ENCODE measurements at regions not wholly inside any gene's neighbourhood (a gene's known extent, or its start where the extent isn't known, plus 50 kb on each side); places are given as distances from the start of the nearest gene placed in this dataset.

DNA sequence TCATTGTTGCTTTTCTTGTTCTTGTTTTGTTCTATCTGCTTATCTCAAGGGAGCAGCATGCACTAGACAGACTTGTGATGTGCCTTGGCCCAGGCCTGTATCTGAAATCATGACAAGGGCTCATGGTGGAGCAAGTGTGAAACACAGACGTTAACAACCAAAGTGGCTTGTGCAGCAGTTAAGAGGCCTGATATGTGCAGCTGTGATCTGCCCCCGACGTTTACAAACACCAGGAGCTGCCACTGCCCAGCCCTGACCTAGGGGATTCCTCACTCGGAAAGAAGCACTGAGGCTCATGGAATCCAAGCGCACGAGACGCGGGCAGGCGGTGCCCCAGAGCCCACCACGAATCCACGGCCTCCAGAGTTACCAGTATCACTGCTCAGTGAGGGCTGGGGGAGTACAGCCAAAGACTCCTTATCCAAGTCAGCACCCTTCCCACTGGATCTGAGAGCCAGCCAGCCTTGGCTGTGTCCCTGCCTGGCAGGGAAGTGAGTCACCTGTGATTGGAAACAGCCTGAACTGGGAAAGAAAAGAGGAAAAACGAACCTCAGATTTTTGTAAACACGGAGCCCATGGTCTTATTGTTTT is 62.3 kb upstream of the SNTG2 start:
- peaks cover 0 to 4% (median 3%) of the 10 kb centered on the region in 3 donors for H3K27me3 ChIP-seq
- ATAC-seq (no peak), DNase-seq (no peak)
- no peak overlapping the region for H3K27ac ChIP-seq
- H3K4me3 ChIP-seq: no peak overlapping the region
- TF ChIP-seq, protein P1, sequence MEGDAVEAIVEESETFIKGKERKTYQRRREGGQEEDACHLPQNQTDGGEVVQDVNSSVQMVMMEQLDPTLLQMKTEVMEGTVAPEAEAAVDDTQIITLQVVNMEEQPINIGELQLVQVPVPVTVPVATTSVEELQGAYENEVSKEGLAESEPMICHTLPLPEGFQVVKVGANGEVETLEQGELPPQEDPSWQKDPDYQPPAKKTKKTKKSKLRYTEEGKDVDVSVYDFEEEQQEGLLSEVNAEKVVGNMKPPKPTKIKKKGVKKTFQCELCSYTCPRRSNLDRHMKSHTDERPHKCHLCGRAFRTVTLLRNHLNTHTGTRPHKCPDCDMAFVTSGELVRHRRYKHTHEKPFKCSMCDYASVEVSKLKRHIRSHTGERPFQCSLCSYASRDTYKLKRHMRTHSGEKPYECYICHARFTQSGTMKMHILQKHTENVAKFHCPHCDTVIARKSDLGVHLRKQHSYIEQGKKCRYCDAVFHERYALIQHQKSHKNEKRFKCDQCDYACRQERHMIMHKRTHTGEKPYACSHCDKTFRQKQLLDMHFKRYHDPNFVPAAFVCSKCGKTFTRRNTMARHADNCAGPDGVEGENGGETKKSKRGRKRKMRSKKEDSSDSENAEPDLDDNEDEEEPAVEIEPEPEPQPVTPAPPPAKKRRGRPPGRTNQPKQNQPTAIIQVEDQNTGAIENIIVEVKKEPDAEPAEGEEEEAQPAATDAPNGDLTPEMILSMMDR (IDR thresholded peaks at IDR 0.05 in 4 of 5, conservative IDR thresholded peaks at IDR 0.05 in 1 of 5): no peak
- no peak for TF ChIP-seq POLR2A (IDR thresholded peaks at IDR 0.05)
- no peaks in the 10 kb centered on the region for H3K4me1 ChIP-seq
- intact Hi-C loops (cut with DNase I; ENCODE audit: low total_unique reads) (no loop called here), in situ Hi-C loops (cut with MboI; ENCODE audit: low sequenced_read_pairs in 4 of 4) (no loop called here)
- H3K36me3 ChIP-seq: no peaks in the 10 kb centered on the region
- no peaks in the 10 kb centered on the region for H3K9me3 ChIP-seq

DNA sequence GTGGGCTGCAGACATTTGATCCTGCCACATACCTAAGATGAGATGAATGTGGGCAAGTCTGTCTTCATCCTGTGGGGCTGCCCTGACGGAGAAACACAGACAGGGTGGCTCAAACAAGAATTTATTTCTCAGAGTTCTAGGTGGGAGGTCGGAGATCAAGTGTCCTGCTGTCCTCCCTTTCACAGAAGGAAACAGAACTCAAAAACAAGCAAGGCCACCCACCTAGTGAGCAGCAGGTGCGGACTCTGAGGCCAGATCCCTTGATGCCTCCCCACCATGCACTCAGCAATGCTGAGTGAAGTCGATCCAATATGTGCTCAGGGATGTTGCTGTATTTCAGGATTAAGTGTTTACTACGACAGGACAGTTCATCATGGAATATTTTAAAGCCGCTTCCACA is 63.0 kb upstream of the SNTG2 start:
- H3K4me1 ChIP-seq: no peaks in the 10 kb centered on the region
- ATAC-seq (no peak), DNase-seq (no peak)
- no peak overlapping the region for H3K27ac ChIP-seq
- H3K4me3 ChIP-seq: no peak overlapping the region
- H3K9me3 ChIP-seq: no peaks in the 10 kb centered on the region
- TF ChIP-seq, protein P1 (IDR thresholded peaks at IDR 0.05 in 4 of 5, conservative IDR thresholded peaks at IDR 0.05 in 1 of 5): no peak
- no peak for TF ChIP-seq POLR2A (IDR thresholded peaks at IDR 0.05)
- in situ Hi-C loops (cut with MboI; ENCODE audit: low sequenced_read_pairs in 4 of 4): no loop called here
- intact Hi-C loops (cut with DNase I; ENCODE audit: low total_unique reads): no loop called here
- no peaks in the 10 kb centered on the region for H3K36me3 ChIP-seq
- peaks cover 3 to 4% (median 3%) of the 10 kb centered on the region in 3 donors for H3K27me3 ChIP-seq

DNA sequence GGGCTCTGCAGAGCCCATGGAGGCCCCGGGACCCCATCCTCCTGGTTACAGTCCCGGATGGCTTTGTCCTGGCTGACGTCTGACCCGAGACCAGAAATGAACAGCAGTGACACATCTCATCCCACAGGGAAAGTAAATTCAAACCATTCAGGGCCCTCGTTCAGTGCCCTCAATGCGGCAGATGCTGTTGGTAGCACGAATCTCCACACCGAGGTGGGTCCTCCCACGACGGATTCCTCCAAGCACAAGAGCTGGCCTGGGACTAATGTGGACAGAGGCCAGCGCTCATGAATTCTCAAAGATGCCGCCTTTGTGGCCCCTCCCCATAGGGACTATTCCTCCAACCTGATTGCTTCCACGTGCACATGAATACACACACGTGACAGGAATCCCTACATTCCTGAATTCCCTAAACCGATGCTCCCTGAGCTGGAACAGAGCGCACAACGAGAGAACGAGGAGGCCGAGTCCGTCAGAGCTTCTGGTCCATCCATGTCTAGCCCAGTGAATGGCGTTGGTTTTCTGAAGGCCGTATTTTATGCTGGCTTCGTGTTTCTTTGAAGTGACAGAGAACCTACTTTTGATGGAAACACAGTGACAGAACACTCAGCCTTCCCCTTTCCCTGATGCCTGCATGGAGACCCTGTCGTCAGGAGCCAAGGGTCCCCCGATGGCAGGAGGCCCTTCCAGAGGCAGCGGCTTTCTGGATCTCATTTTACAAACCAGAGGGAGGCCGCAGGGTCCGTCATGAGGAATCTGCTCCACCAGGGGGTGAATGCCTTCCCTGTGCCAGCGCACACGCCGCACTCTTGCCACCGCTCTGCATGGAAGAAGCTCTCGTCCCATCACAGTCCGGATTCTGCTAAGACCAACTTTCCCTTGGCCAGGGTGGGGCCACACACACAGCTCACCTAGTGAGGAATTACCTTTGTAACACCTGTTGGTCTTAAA is 64.3 kb upstream of the SNTG2 start:
- Histone ChIP-seq H3K36me3 (no peaks in the 10 kb centered on the region), H3K9me3 (no peaks in the 10 kb centered on the region), H3K27ac (no peak overlapping the region), H3K4me1 (no peaks in the 10 kb centered on the region), H3K4me3 (no peak overlapping the region), H3K27me3 (peaks cover 3 to 4% (median 3%) of the 10 kb centered on the region in 3 donors)
- ATAC-seq (no peak), DNase-seq (no peak)
- TF ChIP-seq, protein P1 (IDR thresholded peaks at IDR 0.05 in 4 of 5, conservative IDR thresholded peaks at IDR 0.05 in 1 of 5): no peak
- intact Hi-C loops (cut with DNase I; ENCODE audit: low total_unique reads): no loop called here
- in situ Hi-C loops (cut with MboI; ENCODE audit: low sequenced_read_pairs in 4 of 4): no loop called here

DNA sequence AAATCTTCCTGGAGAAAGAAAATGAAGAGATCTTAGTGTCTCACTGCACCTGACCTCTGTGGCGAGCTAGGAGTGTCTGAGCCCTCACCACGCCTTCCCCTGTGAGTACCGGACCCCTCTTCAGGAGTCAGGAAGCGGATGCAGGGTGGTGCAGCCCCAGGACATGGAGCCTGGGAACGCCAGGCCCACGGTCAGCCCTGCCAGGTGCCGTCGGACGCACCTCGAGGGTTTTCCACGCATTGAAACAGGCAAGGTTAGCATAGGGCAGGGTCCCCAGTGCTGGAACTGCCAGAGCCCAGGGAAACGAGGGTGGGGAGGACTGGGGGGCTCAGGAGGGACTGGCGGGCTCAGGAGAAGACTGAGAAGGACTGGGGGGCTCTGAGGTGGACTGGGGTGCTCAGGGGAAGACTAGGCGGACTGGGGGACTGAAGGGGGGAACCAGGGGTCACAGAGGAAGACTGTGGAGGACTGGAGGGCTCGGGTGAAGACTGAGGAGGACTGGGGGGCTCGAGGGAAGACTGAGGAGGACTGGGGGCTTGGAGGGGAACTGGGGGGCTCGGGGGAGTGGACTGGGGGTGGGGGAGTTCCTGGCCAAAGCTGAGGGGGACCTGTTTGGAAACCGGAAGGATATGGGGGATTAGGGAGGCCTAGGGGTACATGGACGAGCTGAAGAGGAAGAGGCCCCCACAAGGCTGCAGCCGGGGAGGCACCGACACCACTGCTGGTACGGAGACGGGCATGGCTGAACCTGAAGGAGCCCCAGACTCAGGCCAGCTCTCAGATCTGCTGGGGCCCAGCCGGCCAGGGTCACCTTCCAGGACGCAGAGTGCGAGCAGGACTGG is 65.2 kb upstream of the SNTG2 start:
- no peak for TF ChIP-seq POLR2A (IDR thresholded peaks at IDR 0.05)
- TF ChIP-seq, protein P1 (IDR thresholded peaks at IDR 0.05 in 4 of 5, conservative IDR thresholded peaks at IDR 0.05 in 1 of 5): no peak
- in situ Hi-C loops (cut with MboI; ENCODE audit: low sequenced_read_pairs in 4 of 4): no loop called here

More for the DNA sequence above, 65.2 kb upstream of the SNTG2 start:
- ATAC-seq: no peak
- no peaks in the 10 kb centered on the region for H3K9me3 ChIP-seq
- H3K27me3 ChIP-seq: peaks cover 3 to 4% (median 3%) of the 10 kb centered on the region in 3 donors
- intact Hi-C loops (cut with DNase I; ENCODE audit: low total_unique reads): no loop called here
- no peak for DNase-seq
- H3K27ac ChIP-seq: no peak overlapping the region
- H3K36me3 ChIP-seq: no peaks in the 10 kb centered on the region
- H3K4me1 ChIP-seq: no peaks in the 10 kb centered on the region
- H3K4me3 ChIP-seq: no peak overlapping the region

Measured in gastrocnemius medialis (tissue), 4 donors.